GM12891 (cell line): ENCODE measurements at regions not wholly inside any gene's neighbourhood (a gene's known extent, or its start where the extent isn't known, plus 50 kb on each side); places are given as distances from the start of the nearest gene placed in this dataset.

ENCODE experiments used
- DNase-seq: peaks from one replicate; pipeline ENCODE4 v3.0.0; 2011; ENCODE audit warnings: low spot score; ENCODE audit not compliant: insufficient read length
- FAIRE-seq: peaks from 2 replicates; lab custom pipeline; 2011; peaks lifted over from hg19 to GRCh38; lab: Jason Lieb, UNC
- PAX5 ChIP-seq: IDR thresholded peaks from 2 replicates; pipeline ENCODE4 v1.6.1; 2011; ENCODE audit warnings: low read length, moderate library complexity, mild to moderate bottlenecking; ENCODE audit not compliant: insufficient read depth, severe bottlenecking
- POLR2A ChIP-seq: IDR thresholded peaks from 2 replicates; pipeline ENCODE4 v1.6.1; 2011; ENCODE audit warnings: low read depth, low read length, control low read depth
- POLR2AphosphoS5 ChIP-seq: IDR thresholded peaks from 2 replicates; pipeline ENCODE4 v1.6.1; 2011; ENCODE audit warnings: low read depth, low read length, control low read depth
- POU2F2 ChIP-seq: IDR thresholded peaks from 2 replicates; pipeline ENCODE4 v1.6.1; 2011; ENCODE audit warnings: low read depth, mild to moderate bottlenecking, control low read depth, low read length, moderate library complexity
- SPI1 ChIP-seq: IDR thresholded peaks from 2 replicates; pipeline ENCODE4 v1.6.1; 2011; ENCODE audit warnings: low read depth, low read length, control low read depth
- TAF1 ChIP-seq: IDR thresholded peaks from 2 replicates; pipeline ENCODE4 v1.6.1; 2011; ENCODE audit warnings: low read depth, low read length, control low read depth

GRCh38 chr3:1775321-1775720 lies 323.3 kb upstream of the CNTN4 start:
- DNase-seq (no peak), FAIRE-seq (no peak)
- TF ChIP-seq POLR2A: no peak
- TF ChIP-seq PAX5: no peak
- no peak for TF ChIP-seq SPI1
- TF ChIP-seq POU2F2: no peak
- no peak for TF ChIP-seq POLR2AphosphoS5
- no peak for TF ChIP-seq TAF1

DNA sequence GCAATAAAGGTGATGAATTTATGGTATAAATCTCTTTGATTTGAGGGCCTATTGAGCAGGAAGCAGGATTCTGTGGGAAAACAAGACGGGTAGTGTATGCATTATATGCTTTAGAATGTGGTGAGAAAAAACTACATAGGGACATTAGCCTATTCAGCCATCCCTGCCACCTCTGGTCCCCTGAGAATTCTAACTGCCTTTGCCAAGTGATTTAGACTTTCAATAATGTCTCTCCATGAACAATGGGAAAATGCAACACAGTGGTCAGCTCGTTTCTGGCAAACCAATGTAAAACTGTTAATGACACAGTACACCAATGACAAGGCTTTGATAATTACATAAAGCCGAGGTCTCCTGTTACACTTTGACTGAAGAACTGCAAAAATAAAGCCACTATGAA lies 314.7 kb upstream of the CNTN4 start:
- TF ChIP-seq TAF1 (no peak), SPI1 (no peak), POU2F2 (no peak)
- no peak for FAIRE-seq
- no peak for DNase-seq

DNA sequence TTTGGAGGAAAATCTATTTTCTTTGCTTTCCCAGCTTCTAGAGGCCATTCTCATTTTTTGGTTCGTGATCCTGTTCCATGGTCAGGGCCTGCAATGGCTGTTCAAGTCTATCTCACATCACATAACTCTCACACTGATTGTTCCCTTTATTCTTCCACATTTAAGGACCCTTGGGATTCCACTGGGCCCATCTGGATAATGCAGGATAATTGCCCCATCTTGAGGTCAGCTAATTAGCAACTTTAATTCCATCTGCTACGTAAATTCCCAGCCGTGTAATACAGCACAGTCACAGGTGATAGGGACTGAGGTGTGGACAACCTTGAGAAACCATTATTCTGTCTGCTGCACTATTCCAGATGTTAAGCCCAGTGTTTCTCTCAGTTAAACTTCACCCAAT lies 311.6 kb upstream of the CNTN4 start:
- no peak for FAIRE-seq
- TF ChIP-seq POLR2A (no peak), SPI1 (no peak), TAF1 (no peak), PAX5 (no peak), POLR2AphosphoS5 (no peak), POU2F2 (no peak)

GRCh38 chr3:1792466-1792865 lies 306.2 kb upstream of the CNTN4 start:
- DNase-seq (no peak), FAIRE-seq (no peak)
- TF ChIP-seq POLR2A (no peak), TAF1 (no peak)

More for the DNA sequence above, 311.6 kb upstream of the CNTN4 start:
- no peak for DNase-seq

- TF ChIP-seq POLR2AphosphoS5 (no peak), POLR2A (no peak), POU2F2 (no peak), TAF1 (no peak), SPI1 (no peak), PAX5 (no peak)
- DNase-seq (no peak), FAIRE-seq (no peak)
These were observed 299.8 kb upstream of the CNTN4 start for GRCh38 chr3:1798711-1799405.

DNA sequence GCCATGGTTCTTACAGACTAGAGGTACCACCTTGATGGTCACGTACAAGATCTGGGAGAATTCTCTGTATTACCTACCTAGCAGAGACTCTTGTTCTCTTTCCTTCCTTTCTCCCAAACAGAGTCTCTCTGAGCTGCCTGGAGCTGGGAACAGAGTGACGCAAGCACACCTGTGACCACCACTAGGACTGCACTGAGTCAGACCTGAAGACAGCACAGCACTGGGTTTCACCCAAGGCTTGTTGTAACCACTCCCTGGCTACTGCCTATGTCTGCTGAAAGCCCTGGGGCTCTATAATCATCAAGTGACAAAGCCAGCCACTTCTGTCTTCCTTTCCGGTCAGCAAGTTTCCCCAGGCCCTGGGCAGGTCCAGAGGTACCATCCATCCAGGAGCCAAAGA lies 293.3 kb upstream of the CNTN4 start:
- no peak for DNase-seq
- no peak for FAIRE-seq
- no peak for TF ChIP-seq POLR2AphosphoS5
- no peak for TF ChIP-seq PAX5
- no peak for TF ChIP-seq TAF1
- no peak for TF ChIP-seq POU2F2
- TF ChIP-seq POLR2A: no peak
- no peak for TF ChIP-seq SPI1

GRCh38 chr3:1808590-1808989 lies 290.1 kb upstream of the CNTN4 start:
- no peak for FAIRE-seq
- no peak for TF ChIP-seq SPI1
- no peak for TF ChIP-seq POLR2A
- no peak for TF ChIP-seq POU2F2
- TF ChIP-seq PAX5: no peak
- no peak for TF ChIP-seq POLR2AphosphoS5
- TF ChIP-seq TAF1: no peak

GRCh38 chr3:1823867-1824266 lies 274.8 kb upstream of the CNTN4 start:
- TF ChIP-seq SPI1 (no peak), POU2F2 (no peak), PAX5 (no peak), POLR2AphosphoS5 (no peak), POLR2A (no peak), TAF1 (no peak)
- FAIRE-seq: no peak
- no peak for DNase-seq

More at GRCh38 chr3:1808590-1808989, 290.1 kb upstream of the CNTN4 start:
- DNase-seq: no peak

- no peak for DNase-seq
- TF ChIP-seq PAX5 (no peak), POU2F2 (no peak), POLR2A (no peak), SPI1 (no peak), TAF1 (no peak), POLR2AphosphoS5 (no peak)
- no peak for FAIRE-seq
These were observed 274.3 kb upstream of the CNTN4 start for GRCh38 chr3:1824359-1824758.

GRCh38 chr3:1828519-1828918 lies 270.1 kb upstream of the CNTN4 start:
- no peak for FAIRE-seq
- TF ChIP-seq POU2F2: no peak
- TF ChIP-seq TAF1: no peak
- no peak for TF ChIP-seq PAX5
- DNase-seq: no peak

DNA sequence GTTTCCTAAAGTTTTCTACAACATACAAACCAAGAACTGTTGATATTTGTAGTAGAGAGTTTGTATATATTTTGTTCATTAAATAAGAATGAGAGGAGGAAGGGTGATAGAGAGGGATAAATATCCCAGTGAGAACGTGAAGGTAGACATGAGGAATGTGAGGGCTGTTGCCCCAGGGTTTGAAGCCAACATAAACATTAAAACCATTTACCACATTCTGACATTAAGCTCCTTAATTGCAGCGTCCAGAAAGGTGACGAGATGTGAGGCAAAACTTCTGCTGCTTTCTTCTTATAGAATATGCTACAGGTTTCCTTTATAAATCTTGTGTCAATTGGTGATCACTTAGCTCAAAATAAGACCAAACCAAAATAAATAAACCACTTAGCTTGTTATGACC lies 267.8 kb upstream of the CNTN4 start:
- TF ChIP-seq POLR2AphosphoS5: no peak
- no peak for TF ChIP-seq POU2F2
- TF ChIP-seq TAF1: no peak
- TF ChIP-seq PAX5: no peak
- TF ChIP-seq POLR2A: no peak
- TF ChIP-seq SPI1: no peak
- FAIRE-seq: no peak

More for the DNA sequence above, 267.8 kb upstream of the CNTN4 start:
- DNase-seq: no peak
